ENCODE measurements at regions not wholly inside any gene's neighbourhood (a gene's known extent, or its start where the extent isn't known, plus 50 kb on each side); places are given as distances from the start of the nearest gene placed in this dataset.

- no peak overlapping the region for H3K4me3 ChIP-seq
- WGBS (ENCODE audit: insufficient coverage, low coverage, low lambda C conversion rate, missing lambda C conversion rate), result 68% methylated on average over 12 of the region's 17 CpGs
- intact Hi-C loops (cut with DNase I), result no loop called here
- H3K27me3 ChIP-seq, result no peaks in the 10 kb centered on the region
- no peaks in the 10 kb centered on the region for H3K4me1 ChIP-seq
- TF ChIP-seq POLR2A (IDR thresholded peaks at IDR 0.05), result no peak
- TF ChIP-seq CTCF (IDR thresholded peaks at IDR 0.05), result no peak
- no peaks in the 10 kb centered on the region for H3K36me3 ChIP-seq
- peak in 2 of 4 donors; percentile 22 to 40 for ATAC-seq
- H3K27ac ChIP-seq, result no peak overlapping the region
- H3K9me3 ChIP-seq, result no peaks in the 10 kb centered on the region
- DNase-seq, result no peak
These were observed 63.9 kb upstream of the ECHDC3 start for GRCh38 chr10:11678074-11678793.

GRCh38 chr10:11677480-11677879, 64.7 kb upstream of the ECHDC3 start:
- Histone ChIP-seq H3K4me3 (no peak overlapping the region), H3K4me1 (no peaks in the 10 kb centered on the region), H3K27me3 (no peaks in the 10 kb centered on the region), H3K36me3 (no peaks in the 10 kb centered on the region), H3K9me3 (no peaks in the 10 kb centered on the region), H3K27ac (no peak overlapping the region)
- ATAC-seq (peak in 1 of 4 donors; percentile 64), DNase-seq (no peak)
- WGBS (ENCODE audit: insufficient coverage, low coverage, low lambda C conversion rate, missing lambda C conversion rate), result 70% methylated on average over 5 of the region's 12 CpGs
- intact Hi-C loops (cut with DNase I), result no loop called here
- TF ChIP-seq POLR2A (IDR thresholded peaks at IDR 0.05) (no peak), CTCF (IDR thresholded peaks at IDR 0.05) (no peak)

- intact Hi-C loops (cut with DNase I), result no loop called here
- Histone ChIP-seq H3K4me1 (no peaks in the 10 kb centered on the region), H3K4me3 (no peak overlapping the region), H3K9me3 (no peaks in the 10 kb centered on the region), H3K27ac (no peak overlapping the region), H3K27me3 (no peaks in the 10 kb centered on the region), H3K36me3 (no peaks in the 10 kb centered on the region)
- WGBS (ENCODE audit: insufficient coverage, low coverage, low lambda C conversion rate, missing lambda C conversion rate), result 58% methylated on average over 12 of the region's 12 CpGs
- ATAC-seq, result no peak
- TF ChIP-seq CTCF (IDR thresholded peaks at IDR 0.05) (no peak), POLR2A (IDR thresholded peaks at IDR 0.05) (no peak)
- no peak for DNase-seq
These were observed 62.2 kb upstream of the USP6NL start for GRCh38 chr10:11673346-11674280.

- 96% methylated on average over 8 of the region's 9 CpGs for WGBS (ENCODE audit: insufficient coverage, low coverage, low lambda C conversion rate, missing lambda C conversion rate)
- H3K27me3 ChIP-seq, result no peaks in the 10 kb centered on the region
- no peaks in the 10 kb centered on the region for H3K4me1 ChIP-seq
- no peaks in the 10 kb centered on the region for H3K9me3 ChIP-seq
- H3K4me3 ChIP-seq, result no peak overlapping the region
- intact Hi-C loops (cut with DNase I), result no loop called here
- DNase-seq, result no peak
- H3K36me3 ChIP-seq, result no peaks in the 10 kb centered on the region
- H3K27ac ChIP-seq, result no peak overlapping the region
- TF ChIP-seq CTCF (IDR thresholded peaks at IDR 0.05) (no peak), POLR2A (IDR thresholded peaks at IDR 0.05) (no peak)
- no peak for ATAC-seq
These were observed 61.4 kb upstream of the USP6NL start for GRCh38 chr10:11672836-11673235.
